Activated gamma-delta T cell treated with Interleukin-2 at 50 U/mL for 16 hours (primary cell): ENCODE measurements at regions not wholly inside any gene's neighbourhood (a gene's known extent, or its start where the extent isn't known, plus 50 kb on each side); places are given as distances from the start of the nearest gene placed in this dataset.
"Not testable (repeated sequence)": the region's sequence is repeated elsewhere in the genome, so short reads cannot be mapped to it uniquely, and the experiment has no call there.

Source experiments
- DNase-seq: peaks from one replicate; pipeline ENCODE4 v3.0.0-alpha.2; 2020

GRCh38 chr13:104979281-104980030 lies 1556.0 kb downstream of the EFNB2 start:
- no peak for DNase-seq

- no peak for DNase-seq
These were observed 1558.5 kb downstream of the EFNB2 start for GRCh38 chr13:104976986-104977385.

GRCh38 chr13:104975272-104975671 lies 1560.2 kb downstream of the EFNB2 start:
- DNase-seq = no peak

- no peak for DNase-seq
These were observed 1566.6 kb downstream of the EFNB2 start for GRCh38 chr13:104968876-104969275.

DNA sequence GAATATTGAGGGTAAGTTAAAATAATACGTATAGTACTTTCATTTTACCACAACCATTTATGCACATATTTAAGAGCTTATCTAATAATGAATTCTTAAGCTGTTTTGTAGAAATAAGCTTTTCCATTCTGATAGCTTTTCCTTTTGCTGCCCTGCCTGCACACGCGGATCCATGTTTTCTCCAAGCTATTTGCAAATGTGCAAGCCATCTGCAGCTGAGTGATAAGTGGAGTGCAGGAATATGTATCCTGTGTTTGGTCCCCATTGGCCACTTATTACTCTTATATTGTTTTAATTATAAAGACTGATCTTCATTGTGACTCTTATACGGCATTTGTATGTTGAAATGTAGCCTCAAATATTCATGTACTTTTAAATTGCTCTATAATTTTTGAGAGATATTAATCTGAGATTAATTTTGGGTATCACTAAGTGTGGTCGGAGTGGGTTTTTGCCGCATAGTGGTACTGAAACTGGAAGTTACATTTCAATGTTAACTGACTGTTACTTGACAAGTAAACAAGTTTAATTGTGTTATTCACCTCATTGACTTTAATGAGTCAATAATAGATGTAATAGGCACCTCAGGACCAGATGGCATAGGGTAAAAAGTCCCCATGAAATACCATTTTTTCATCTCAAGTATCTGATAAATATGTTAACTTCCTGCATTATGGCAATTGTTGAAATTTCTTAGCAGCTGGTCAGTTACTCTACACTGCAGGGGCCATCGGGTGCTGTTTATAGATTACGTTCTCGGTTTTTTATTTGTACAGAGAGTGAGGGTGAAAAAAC lies 1567.4 kb downstream of the EFNB2 start:
- DNase-seq = no peak

DNA sequence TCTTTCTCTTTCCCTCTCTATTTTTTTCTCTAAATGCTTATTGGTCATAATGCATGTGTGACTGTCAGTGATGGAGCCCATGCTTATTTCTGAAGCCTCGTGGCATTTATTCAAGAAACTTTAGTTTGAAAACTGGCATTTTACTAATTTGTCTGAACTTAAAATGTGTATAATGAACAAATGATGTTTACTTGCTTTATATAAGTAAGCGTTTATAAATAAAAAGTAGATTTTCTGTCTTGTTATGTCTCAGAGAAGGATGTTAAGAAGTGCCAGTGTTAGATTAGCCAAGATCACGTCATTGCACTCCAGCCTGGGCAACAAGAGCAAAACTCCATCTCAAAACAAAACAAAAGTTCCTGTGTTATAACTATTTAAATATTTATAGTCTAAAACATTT lies 1568.1 kb downstream of the EFNB2 start:
- no peak for DNase-seq

DNA sequence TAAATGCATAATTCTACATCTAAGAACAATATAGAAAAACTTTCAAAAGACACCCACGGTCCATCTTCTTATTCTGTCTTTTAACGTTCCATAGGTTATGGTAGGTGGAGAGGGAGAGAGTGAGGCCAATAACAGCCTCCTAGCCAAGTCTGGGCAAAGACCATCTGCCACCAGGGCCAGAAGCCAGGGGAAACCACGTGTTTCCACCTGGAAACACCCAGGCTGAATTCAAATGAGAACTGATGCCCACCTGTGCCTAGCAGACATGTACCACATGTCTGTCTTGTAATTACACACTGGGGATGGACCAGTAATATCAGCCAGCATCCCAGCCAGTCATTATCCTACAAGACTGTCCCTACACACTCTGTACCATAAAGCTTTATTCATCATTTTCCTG lies 1573.1 kb downstream of the EFNB2 start:
- no peak for DNase-seq

DNA sequence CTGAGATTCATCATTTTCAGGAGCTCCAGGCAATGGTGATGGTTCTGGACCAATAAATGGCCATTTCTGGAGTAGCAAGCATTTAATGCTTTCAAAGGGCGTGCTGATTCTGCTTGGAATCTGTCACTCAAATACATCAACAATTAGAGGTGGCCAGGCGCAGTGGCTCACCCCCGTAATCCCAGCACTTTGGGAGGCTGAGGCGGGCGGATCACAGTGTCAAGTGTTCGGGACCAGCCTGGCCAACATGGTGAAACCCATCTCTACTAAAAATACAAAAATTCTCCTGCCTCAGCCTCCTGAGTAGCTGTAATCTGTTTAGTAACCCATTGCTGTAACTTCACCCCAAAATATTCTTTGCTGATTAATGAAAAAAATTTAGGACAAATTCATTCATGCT lies 1574.2 kb downstream of the EFNB2 start:
- no peak for DNase-seq

DNA sequence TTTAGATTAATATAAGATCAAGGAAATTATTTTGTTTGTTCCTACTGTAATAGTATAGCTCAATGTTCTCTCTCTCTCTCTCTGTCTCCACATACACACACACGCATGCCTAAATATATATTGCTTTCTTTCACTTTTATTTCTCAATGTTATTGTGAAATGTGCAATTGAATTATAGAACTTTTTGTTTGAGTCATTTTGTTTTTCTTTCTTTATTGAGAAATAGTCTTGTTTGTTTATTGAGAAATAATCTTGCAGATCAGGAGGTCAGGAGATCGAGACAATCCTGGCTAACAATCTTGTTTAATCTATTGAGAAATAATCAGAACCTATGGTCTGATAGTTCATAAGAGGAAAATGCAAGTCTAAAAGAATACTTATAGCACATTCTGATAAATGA lies 1581.3 kb downstream of the EFNB2 start:
- DNase-seq = no peak

- no peak for DNase-seq
These were observed 1581.9 kb downstream of the EFNB2 start for GRCh38 chr13:104953588-104953987.

DNA sequence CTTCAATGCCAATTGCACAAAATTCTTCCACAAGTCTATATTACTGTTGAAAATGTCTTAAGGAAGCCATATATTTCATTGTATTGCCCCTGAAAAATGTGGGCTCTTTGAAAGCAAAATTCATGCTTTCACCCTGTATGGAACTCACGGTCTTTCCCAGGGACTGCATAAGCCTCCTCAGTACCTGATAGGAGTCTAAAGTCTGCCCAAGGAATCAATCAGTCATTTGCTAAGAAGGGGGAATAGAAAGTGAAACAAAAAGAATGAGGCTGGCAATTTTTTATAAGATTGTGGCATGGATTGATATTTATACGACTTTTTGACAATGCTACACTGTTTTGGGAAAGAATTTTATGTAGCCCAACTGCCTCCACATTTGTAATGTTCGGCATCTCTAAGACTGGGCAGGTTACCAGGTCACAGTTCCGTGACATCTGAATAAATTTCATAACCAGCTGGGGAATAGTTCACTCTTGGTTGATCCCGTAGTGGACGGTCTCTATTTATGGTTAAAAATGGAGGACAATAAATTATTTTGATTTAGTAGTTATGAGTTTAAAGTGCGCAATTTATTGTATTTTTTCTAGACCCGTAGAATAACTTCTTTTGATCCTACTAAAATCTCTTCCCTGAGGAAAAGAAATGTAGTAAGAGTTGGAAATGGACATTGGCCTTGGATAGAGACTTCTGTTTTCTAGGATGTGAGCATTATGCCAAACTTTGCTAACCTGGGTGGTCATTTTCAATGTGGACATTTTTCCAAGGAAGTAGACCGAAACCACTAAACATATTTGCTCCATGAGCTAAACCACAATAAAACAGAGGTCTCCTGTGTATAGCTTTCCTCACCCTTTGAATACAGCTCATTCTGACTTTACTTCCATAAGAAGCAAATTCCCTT lies 1585.4 kb downstream of the EFNB2 start:
- no peak for DNase-seq

DNA sequence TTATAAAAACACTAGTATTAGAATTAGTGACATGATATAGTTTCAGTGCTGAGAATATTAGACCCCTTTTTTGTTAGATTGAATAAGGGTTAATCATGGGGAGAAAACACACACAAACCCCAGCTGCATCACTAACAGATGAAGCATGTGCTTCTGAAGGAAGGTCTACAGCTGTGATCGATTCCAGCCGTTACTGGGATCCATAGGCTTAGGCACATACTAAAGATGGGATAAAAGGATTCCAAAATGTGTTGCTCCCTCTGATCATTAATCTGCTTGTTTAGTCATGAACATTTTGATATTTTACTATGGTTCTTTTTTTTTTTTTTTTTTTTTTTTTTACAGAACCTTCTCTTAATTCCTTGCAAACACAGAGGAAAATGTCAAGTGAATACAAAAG lies 1591.3 kb downstream of the EFNB2 start:
- no peak for DNase-seq

- no peak for DNase-seq
These were observed 1592.1 kb downstream of the EFNB2 start for GRCh38 chr13:104943331-104943730.

GRCh38 chr13:104937881-104938280 lies 1597.6 kb downstream of the EFNB2 start:
- DNase-seq = no peak

- DNase-seq = no peak
These were observed 1599.2 kb downstream of the EFNB2 start for GRCh38 chr13:104936304-104936703.

DNA sequence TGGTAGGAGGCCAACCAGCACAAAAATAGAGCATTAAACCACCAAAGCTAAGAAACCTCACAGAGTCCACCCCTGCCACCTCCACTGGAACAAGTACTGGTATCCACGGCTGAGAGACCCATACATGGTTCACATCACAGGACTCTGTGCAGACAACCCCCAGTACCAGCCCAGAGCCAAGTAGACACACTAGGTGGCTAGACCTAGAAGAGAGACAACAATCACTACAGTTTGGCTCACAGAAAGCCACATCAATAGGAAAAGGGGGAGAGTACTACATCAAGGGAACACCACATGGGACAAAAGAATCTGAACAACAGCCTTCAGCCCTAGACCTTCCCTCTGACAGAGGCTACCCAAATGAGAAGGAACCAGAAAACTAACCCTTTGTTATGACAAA lies 1614.9 kb downstream of the EFNB2 start:
- DNase-seq = not testable (repeated sequence)

DNA sequence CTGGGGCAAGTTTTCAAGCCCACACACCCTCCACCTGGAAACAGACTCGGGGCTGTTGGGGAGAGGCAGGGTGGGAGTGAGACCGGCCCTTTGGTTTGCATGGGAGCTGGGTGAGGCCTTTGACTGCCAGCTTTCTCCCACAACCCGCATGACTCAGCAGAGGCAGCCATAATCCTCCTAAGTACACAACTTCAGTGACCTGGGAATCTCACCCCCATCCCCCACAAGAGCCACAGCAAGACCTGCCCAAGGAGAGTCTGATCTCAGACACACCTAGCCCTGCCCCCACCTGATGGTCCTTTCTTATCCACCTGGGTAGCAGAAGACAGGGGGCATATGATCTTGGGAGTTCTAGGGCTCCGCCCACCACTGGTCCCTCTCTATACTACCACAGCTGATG lies 1615.4 kb downstream of the EFNB2 start:
- DNase-seq = no peak

DNA sequence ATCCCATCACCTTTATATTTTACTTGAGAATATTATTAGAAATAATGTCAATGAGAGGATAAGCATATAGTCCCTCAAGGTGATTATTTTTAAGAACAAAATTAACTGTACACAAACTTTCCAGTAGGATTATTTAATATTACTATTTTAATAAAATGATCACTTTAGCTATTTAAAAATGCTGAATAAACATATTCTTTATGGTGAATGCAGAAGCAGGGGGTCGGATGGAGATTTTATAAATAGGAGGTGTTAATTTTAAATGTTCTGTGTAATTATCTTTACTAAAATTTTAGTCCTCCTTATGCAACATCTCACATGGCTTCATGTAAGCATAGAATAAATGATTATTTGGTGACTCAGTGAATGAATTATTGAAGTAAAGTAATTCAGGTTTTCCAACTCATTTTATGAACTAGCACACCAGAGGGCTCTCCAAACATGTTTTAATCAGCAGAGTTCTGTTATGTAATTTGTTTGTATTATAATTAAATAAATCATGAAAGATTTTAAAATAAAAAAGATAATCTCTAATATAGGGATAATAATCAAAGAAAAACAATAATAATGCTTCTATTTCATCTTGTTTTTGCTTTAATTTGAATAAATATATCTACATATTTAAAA lies 1635.2 kb downstream of the EFNB2 start:
- DNase-seq = no peak

DNA sequence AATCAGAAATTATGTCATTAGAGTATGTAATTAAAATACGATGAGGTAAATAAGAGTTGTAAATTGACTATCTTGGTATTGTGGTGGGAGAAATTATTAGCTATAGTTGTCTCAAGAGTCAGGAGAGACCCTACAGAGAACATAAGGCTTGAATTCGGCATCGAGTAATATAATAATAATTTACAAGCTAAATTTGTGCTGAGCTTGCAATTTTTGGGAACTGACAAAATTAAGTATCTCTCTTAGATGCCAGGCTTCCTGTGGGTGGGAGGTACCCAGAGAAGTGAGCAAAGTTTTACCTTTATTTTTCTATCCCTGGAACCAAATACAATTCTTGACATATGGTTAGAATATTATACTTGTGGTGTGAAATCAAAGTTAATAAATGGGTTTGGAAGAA lies 1637.0 kb downstream of the EFNB2 start:
- DNase-seq = no peak

DNA sequence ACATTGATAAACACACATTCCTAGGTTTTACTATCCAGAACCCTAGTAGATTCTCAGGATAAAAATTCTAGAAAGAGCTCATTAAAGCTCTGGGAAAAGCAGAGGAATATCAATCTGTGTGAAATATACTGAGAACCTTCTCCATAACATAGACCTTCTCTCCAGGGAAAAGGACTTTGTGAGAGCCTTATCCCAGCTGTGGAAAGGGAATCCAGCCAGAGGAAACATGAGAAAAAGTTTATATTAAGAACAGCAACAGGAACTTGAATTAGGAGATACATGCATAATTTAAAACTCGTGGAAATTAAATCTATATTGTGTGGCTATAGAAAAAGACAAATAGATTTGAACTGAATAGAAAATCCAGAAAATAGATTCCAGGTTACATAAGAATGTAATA lies 1639.9 kb downstream of the EFNB2 start:
- no peak for DNase-seq

GRCh38 chr13:104875038-104875754 lies 1660.3 kb downstream of the EFNB2 start:
- no peak for DNase-seq

GRCh38 chr13:104872153-104872552 lies 1663.3 kb downstream of the EFNB2 start:
- no peak for DNase-seq
